HL-60/S4 treated with phorbol 12-myristate 13-acetate at 8.2 ng/mL for 4 days and 3 days (cell line): ENCODE measurements at regions not wholly inside any gene's neighbourhood (a gene's known extent, or its start where the extent isn't known, plus 50 kb on each side); places are given as distances from the start of the nearest gene placed in this dataset.

ENCODE experiments used
- in situ Hi-C: fragments of 300-500 bp; cut with MboI; formaldehyde crosslinking; loops from 2 replicates; pipeline ENCODE4 v1.15.0; 2022; ENCODE audit warnings: low sequenced_read_pairs

DNA sequence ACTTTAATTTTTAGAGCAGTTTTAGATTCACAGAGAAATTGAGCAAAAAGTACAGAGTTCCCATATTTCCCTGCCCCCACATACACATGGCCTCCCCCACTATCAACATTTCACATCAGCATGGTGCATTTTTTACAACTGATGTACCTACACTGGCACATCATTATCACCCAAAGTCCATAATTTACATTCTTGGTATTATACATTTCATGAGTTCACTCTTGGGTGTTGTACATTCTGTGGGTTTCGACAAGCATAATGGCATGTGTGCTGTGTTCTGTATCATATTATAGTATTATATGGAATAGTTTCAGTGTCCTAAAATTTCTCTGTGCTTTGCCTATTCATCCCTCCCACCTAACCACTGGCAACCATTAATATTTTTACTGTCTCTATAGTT is 419.8 kb upstream of the THBS1 start:
- in situ Hi-C loops, result no loop called here

DNA sequence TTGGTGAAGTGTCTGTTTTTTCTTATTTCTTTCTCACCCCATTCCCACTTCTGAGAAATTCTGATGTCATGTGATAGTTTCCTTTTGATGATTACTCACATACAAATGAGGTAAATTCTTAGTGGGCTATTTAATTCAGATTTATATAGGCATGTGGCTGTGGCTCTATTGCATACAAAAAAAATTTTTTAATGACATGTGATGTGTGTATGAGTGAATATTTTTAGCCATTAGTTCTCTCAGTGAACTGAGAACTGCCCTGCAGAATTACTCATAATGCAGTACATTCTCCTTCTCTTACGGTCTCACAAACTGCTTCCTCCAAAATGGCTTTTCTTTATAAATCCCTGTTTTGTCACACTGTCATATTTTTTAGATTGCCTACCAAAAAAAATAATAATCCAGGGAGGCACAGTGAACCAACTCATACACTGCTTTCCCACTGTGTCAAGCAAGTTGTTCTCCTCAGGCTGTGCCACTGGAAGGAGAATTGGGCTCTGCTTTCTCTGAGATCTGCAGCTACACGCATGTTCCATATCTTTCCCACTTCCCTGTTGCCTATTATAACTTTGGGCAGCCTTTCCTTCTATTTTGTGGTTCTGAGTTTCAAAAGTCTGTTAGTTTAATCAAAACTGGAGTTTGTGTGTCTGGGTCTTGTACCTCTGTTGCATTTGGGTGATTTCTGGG is 415.7 kb upstream of the THBS1 start:
- in situ Hi-C loops, result no loop called here

DNA sequence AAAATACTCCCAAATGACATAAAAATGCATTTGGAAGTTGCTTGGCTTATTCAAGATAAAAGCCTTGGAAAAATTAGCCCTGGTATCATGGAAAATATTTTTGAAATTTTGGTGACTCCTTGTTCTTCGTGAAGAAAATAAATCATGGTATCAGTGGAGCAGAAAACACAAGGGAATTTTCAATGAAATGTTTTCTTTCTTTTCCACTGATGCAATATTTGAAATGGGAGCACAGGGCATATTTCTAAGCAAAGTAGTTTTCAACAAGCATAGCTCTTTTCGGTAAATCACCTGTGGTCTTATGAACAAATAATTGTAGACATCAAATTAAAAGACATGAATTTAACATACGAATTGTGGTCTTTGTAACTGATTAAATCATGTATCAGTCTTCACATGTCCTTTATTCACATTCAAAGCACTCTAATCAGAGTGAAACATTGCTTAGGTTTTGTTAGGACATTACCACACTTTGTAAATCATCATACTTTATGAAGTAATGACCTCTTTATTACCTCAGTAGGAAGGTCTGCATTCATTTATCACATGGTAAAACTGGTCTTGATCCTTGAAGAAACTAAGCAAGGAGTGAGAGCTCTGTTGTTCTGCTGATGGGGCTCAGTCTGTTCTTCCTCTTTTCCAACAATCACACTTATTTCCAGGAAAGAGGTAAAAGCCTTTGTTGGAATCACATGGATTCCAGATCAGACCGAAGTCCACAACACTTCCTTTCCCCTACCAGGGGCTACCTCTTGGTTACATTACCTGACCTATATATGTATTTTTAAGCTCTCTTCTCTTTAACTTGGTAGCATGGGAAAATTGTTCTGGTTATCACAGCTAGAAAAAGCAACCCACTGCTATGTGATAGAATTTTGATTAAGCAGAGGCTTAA is 413.5 kb upstream of the THBS1 start:
- in situ Hi-C loops, result no loop called here

- in situ Hi-C loops, result no loop called here
Observed at GRCh38 chr15:39171944-39172368, 408.9 kb upstream of the THBS1 start.

- in situ Hi-C loops, result no loop called here
Observed at GRCh38 chr15:39172380-39173281, 408.2 kb upstream of the THBS1 start.

DNA sequence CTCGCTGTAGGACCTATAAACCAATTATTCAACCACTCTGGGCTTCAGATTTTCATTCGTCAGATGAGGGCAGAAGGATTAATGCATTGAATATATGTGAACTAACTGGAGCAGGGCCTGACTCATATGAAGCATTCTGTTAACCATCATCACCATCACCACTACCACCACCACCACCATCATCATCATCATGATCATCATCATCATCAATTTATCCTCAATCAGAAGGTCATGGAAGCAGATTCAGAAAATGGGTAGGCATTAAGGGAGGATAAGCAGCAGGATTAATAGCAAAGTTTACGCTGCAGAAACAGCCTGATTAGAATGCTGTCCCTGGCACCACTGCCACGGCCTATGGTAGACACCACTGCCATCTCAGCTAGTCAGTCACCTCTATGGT is 407.5 kb upstream of the THBS1 start:
- in situ Hi-C loops, result no loop called here

- in situ Hi-C loops, result no loop called here
Observed at GRCh38 chr15:39174332-39174731, 406.5 kb upstream of the THBS1 start.

GRCh38 chr15:39176030-39176429 is 404.8 kb upstream of the THBS1 start:
- in situ Hi-C loops, result no loop called here

DNA sequence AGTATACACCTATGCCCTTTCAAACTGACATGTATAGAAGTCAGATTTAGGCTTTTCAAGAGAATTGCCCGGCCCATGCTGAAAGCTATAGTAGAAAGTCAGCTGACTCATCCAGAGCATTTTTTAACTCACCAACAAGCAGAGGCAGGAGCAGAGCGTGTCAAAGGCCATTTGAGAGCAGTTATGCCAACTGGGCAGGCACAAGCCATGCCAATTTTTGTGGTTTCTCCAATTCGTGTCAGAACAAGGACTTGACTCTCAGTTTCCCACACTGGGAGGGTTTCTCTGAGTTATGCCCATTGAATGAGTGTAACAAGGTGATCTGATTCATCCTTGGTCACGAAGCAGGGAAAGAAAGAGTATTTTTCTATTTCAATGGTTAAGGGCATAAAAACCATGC is 403.3 kb upstream of the THBS1 start:
- in situ Hi-C loops, result no loop called here

DNA sequence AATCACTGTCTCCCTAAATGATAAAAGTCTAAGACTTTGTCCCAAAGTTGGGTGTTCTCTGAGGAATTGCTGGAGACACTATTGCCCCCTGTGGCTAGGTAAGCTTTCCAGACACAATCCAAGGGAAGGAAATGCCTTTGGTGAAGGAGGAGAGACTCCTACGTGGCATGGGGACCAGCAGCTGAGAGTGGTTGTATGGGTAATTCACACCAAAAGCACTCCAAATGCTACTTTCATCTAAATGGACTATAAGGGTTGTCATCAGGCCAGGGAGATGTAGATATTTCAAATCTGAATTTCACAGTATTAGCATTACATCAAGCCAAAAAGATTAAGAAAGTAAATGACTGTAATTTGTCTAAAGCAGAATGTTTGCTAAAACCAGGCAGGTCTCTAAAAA is 400.8 kb upstream of the THBS1 start:
- in situ Hi-C loops, result no loop called here

DNA sequence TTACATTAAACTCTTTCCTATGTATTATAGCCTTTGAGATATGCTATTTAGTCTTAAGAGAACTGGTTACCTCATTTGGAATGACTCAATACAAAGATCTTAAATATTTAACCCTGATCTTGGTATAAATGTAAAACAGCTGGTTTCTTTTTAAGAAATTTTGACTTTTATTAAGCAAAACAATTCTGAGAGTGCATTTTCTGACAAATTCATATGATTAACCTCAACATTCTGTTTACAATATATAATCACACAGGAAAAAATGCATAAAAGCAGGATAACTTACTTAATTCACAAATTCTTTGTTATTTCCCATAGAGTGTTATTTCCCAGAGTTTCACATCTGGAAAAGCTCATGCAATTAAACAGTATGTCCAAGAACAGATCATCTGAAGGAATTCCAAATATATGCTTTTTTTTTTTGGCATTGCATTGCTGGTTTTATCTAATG is 400.4 kb upstream of the THBS1 start:
- in situ Hi-C loops, result no loop called here

- in situ Hi-C loops, result no loop called here
Observed at GRCh38 chr15:39181056-39181747, 399.7 kb upstream of the THBS1 start.

GRCh38 chr15:39181940-39182339 is 398.9 kb upstream of the THBS1 start:
- in situ Hi-C loops, result no loop called here

GRCh38 chr15:39183164-39183881 is 397.6 kb upstream of the THBS1 start:
- in situ Hi-C loops, result no loop called here

DNA sequence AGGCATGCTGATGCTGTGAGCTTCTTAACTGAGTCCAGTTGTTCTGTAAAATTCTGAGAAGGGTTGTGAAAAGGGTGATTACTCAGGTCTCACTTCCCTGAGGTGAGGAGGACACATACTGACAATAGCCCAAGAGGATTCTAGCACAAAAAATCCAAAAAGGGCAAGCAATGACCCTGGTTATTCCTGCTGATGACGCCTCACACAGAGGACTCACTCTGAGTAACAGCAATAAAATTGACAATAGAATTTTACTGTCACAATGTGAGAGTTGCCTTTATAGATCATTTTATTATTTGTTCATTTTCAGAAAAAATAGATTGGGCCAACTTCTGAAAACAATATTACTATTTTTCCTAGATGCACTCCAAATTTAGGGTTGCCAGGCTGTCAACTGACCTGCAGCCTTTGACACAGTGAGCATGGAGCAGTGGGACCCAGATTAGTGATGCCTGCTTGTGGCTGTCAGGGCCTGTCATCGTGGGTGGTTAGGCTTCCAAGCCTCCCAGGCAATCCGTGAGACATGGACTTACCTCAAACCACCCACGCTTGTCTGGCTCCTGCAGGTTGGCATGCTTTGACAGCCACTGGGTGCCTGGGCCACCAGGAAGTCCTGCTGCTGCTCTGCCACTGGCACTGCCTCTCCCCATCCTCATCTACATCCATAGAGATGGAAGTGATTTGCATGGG is 396.0 kb upstream of the THBS1 start:
- in situ Hi-C loops, result no loop called here

DNA sequence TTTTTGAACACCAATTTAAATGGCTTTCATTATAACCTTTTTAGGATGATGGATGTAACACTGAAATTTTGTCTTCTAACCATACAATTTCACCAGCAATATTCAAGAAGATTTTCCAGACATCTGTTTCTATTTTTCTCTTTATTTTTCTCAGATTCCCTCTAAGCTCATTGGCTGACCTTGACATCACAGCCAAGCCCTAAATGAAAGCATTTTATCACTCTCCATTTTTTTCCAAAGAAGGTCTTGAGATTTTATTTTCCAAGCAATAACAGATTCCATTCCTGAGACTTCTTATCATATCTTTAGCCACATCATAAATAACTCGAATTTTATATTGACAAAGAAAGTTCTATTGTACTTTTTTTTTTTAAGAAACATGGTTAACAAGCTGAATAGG is 392.6 kb upstream of the THBS1 start:
- in situ Hi-C loops, result no loop called here

- in situ Hi-C loops, result no loop called here
Observed at GRCh38 chr15:39188930-39189329, 391.9 kb upstream of the THBS1 start.

- in situ Hi-C loops, result no loop called here
Observed at GRCh38 chr15:39191871-39192291, 389.0 kb upstream of the THBS1 start.

GRCh38 chr15:39192351-39192750 is 388.5 kb upstream of the THBS1 start:
- in situ Hi-C loops, result no loop called here
